GM13977 (cell line): ENCODE measurements at regions not wholly inside any gene's neighbourhood (a gene's known extent, or its start where the extent isn't known, plus 50 kb on each side); places are given as distances from the start of the nearest gene placed in this dataset.

Experiments used
- DNase-seq: peaks from one replicate; pipeline ENCODE4 v3.0.0; 2012; ENCODE audit warnings: low spot score
- in situ Hi-C: fragments of 300-500 bp; cut with MboI; formaldehyde crosslinking; loops from one replicate; pipeline ENCODE4 v1.12.0; 2022; ENCODE audit warnings: low sequenced_read_pairs, low pct_unique_long_range_greater_than_20kb, mixed read lengths, inconsistent platforms; ENCODE audit not compliant: unreplicated experiment
- TF ChIP-seq, protein P1 (sequence below): IDR thresholded peaks from 2 replicates; pipeline ENCODE4 v1.5.1; 2012; ENCODE audit warnings: mild to moderate bottlenecking, control low read depth; ENCODE audit not compliant: insufficient read depth; ENCODE audit errors: extremely low read depth, missing control alignments

DNA sequence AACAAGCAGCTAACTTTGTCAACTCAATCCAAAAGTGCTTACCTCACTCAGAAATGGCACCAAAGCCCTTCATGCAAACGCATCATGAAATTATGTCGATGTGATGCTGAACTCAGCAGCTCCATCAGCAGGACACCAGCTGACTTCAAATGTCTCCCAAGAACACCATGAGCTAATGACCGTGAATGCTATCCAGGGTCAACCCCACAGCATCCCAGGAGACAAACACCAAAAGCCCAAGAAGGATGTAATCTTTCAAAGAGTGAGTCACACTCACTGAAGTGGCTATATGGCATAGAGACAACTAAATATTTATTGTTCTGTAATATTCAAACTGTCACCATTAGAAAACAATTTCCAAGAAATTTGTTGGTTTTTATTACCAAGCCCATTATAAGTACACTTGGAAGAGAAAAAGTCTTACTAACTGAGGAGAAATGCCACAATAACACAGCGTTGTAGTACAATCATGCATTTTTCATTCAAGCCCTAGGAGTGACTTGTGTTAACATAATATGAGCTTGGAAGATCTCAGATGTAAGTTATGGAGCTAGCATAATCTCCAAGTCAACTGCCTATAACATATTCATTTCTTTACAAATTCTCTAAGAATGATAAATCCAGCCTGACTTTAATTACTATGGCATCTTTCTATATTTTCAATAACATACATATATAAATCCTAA lies 165.0 kb upstream of the CCDC68 start:
- TF ChIP-seq, protein P1, sequence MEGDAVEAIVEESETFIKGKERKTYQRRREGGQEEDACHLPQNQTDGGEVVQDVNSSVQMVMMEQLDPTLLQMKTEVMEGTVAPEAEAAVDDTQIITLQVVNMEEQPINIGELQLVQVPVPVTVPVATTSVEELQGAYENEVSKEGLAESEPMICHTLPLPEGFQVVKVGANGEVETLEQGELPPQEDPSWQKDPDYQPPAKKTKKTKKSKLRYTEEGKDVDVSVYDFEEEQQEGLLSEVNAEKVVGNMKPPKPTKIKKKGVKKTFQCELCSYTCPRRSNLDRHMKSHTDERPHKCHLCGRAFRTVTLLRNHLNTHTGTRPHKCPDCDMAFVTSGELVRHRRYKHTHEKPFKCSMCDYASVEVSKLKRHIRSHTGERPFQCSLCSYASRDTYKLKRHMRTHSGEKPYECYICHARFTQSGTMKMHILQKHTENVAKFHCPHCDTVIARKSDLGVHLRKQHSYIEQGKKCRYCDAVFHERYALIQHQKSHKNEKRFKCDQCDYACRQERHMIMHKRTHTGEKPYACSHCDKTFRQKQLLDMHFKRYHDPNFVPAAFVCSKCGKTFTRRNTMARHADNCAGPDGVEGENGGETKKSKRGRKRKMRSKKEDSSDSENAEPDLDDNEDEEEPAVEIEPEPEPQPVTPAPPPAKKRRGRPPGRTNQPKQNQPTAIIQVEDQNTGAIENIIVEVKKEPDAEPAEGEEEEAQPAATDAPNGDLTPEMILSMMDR: no peak
- DNase-seq: no peak
- in situ Hi-C loops: no loop called here

- in situ Hi-C loops: no loop called here
- no peak for DNase-seq
- TF ChIP-seq, protein P1: no peak
Measured at GRCh38 chr18:55123361-55123760, 164.1 kb upstream of the CCDC68 start.

DNA sequence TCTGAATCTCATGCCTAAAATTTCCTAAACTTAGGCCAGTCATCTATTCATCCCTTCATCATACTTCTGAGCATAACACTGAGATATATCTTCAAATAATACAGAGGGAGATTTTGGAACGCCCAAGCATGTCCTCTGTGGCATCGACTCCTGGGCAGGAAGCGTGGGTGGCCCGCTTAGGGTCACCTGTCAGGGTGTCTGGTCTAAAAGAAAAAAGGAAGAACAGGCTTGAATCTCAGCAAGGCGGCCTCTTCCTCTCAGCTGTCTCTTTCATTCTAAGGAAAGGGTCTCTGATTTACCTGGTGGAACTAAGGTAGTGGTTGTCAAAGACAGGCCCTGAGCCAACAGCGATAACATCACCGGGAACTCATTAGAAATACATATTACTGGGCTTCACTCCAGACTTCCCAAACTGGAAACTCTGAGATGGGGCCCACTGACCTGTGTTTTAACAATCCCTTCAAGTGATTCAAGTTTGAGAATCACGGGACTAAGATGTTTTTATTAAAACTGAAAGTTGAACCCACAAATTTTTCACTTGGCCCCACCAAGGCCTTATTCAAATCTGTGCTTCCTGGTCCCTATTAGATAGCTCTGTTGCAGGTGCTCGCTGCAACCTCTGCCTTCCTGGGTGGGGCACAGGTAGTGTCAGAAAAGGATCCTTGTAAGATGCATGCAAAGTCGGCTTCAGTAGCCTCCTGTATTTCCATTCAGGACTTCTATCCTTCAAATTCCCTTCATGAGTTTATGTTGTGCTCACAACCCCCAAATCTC lies 162.3 kb upstream of the CCDC68 start:
- TF ChIP-seq, protein P1: no peak
- no peak for DNase-seq
- in situ Hi-C loops: no loop called here

GRCh38 chr18:55120896-55121295 lies 161.6 kb upstream of the CCDC68 start:
- TF ChIP-seq, protein P1: no peak
- in situ Hi-C loops: no loop called here
- no peak for DNase-seq

DNA sequence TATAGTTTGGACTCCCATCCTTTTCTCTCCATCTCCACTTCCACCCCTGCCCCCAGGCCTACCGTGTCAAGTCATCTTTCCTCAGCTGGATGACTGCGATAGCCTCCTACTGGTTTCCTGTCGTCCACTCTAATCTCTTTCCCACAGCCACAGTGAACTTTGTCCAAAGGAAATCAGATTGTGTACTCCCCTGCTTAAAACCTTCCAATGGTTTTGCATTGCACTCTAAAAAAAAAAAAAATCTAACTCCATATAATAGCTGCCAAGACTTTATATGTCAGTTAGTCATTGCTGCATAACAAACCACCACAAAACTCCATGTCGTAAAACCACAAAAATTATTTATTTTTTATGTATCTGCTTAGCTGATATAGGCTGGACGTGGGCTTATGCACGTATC lies 160.2 kb upstream of the CCDC68 start:
- TF ChIP-seq, protein P1: no peak
- in situ Hi-C loops: no loop called here
- no peak for DNase-seq

- TF ChIP-seq, protein P1: no peak
- no peak for DNase-seq
- in situ Hi-C loops: no loop called here
Measured at GRCh38 chr18:55119016-55119415, 159.8 kb upstream of the CCDC68 start.
